ENCODE measurements at regions not wholly inside any gene's neighbourhood (a gene's known extent, or its start where the extent isn't known, plus 50 kb on each side); places are given as distances from the start of the nearest gene placed in this dataset.

GRCh38 chr12:114253976-114254778, 151.8 kb downstream of the TBX5 start:
- DNase-seq, result no peak

- DNase-seq, result no peak
Measured at GRCh38 chr12:114248527-114248926, 157.4 kb downstream of the TBX5 start.

- DNase-seq, result no peak
Measured at GRCh38 chr12:114245555-114245954, 160.4 kb downstream of the TBX5 start.

DNA sequence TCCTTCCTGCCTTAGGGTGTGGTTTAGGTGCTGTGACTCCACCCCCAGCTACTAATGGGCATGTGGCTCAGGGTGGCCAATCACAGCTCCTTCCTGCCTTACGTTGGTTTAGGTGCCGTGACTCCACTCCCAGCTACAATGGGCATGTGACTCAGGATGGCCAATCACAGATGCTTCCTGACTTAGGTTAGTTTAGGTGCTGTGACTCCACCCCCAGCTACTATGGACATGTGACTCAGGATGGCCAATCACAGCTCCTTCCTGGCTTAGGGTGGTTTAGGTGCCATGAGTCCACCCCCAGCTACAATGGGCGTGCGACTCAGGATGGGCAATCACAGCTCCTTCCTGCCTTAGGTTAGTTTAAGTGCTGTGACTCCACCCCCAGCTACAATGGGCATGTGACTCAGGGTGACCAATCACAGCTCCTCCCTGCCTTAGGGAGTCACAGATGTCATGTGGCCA, 163.9 kb downstream of the TBX5 start:
- DNase-seq, result no peak

GRCh38 chr12:114240288-114240687, 165.7 kb downstream of the TBX5 start:
- no peak for DNase-seq

DNA sequence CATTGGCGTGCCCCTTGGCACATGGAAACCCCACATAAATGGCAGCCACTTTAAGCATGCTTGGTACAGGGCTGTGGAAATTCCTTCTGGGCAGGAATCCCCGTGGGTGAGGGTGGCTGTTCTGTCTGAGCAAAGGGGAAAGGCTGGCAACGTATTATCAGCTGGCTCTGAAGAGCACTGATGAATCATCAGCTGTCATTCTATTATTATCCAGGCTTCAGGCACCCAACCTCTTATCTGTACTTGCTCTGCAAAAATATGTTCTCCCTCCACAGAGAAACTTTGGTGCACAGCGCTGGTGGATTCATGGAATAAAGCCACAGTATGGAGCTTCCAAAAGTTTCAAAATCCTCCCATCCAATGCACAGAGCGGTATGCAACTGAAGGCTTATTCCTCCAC, 167.1 kb downstream of the TBX5 start:
- DNase-seq, result no peak

DNA sequence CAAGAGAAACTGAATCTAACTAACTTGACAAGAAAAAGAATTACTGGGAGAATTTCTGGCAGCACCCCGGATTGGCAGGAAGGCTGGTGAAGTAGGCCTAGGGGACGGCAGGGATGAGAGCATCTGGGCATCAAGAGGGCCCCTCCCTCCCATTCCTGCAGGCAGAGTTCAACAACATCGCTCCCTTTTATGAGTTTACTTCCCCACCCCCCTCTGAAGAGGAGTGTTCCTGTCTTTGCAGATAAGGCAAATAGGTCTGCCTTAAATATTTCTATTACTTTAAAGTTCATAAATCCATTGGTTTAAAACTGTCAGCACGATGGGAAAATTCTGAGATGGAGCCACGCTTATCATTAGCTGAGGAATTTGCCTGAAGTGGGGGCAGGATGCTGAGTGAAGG, 168.7 kb downstream of the TBX5 start:
- no peak for DNase-seq

- no peak for DNase-seq
Measured at GRCh38 chr12:114232187-114232586, 173.8 kb downstream of the TBX5 start.

- DNase-seq, result no peak
Measured at GRCh38 chr12:114229150-114229549, 176.8 kb downstream of the TBX5 start.

GRCh38 chr12:114226241-114226928, 179.6 kb downstream of the TBX5 start:
- no peak for DNase-seq

GRCh38 chr12:114221957-114222630, 183.8 kb downstream of the TBX5 start:
- DNase-seq, result no peak

DNA sequence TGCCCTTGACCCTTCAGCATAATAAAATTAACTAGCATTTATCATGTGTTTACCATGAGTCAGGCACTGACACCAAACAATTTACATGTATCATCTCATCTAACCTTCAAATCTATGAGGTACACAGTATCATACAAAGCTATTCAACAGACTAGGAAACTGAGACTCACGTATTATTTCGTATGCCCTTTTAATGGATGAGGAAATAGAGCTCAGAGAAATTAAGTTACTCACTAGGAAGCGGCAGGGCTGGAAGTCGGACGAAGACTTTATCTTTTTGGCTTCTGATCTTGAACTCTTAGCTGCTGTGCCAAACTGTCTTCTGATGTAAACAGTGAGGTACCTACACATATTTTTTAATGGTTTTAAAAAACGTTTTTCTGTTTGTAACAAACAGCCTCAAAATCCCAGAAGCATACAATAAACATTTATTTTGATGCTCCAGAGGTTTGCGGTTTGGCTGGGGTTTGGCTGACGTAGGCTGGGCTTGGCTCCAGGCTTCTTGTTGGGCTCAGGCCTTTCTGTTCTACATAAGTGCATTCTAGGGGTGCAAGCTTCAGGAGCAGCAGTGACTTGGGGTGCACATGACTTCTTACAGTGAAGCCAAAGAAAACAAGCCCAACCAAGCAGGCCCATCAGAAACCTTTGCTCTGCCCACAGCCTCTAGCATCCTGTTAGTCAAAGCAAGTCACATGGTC, 184.7 kb downstream of the TBX5 start:
- no peak for DNase-seq

DNA sequence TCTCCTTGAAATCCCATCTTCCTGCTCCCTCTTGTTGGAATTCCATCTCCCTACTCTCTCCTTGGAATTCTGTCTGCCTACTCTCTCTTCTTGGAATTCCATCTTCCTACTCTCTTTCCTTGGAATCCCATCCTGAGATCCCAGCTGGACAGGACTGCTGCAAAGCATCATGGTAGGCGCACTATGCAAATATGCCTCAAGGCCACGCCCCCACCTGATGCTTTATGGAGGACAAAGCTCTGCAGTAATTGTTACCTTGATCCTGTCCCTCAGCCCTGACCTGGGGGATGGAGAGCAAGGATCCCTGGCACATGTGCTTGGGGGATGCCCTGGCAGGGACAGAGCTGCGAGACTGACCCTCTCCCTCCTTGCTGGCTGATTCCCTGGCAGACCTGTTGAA, 185.6 kb downstream of the TBX5 start:
- DNase-seq, result no peak

- DNase-seq, result no peak
Measured at GRCh38 chr12:114218136-114218535, 187.8 kb downstream of the TBX5 start.

GRCh38 chr12:114215746-114216145, 190.2 kb downstream of the TBX5 start:
- no peak for DNase-seq

DNA sequence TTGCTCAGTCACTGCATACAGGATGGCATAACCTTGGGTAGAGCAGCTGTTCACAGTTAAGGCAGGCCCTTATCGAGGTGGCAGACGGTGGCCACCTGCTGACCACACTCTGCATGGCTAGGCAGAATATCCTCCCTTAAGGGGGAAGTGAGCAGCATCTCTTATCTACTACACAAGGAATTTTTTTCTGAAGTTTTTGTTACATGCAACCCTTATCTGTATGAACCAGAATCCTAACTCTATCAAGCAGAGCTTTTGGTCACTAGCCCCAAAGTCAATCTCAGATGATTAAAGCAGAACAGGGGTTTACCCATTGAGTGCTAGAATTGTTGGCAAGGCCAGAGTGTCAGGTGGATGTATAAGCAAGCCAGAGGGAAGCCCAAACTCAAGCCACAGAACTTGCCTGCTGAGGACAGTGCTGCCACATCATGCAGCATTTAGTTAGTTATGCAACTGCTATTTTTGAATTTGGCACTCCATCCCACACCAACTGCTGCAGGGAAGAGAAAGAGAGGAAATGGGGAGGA, 192.8 kb downstream of the TBX5 start:
- DNase-seq, result no peak

DNA sequence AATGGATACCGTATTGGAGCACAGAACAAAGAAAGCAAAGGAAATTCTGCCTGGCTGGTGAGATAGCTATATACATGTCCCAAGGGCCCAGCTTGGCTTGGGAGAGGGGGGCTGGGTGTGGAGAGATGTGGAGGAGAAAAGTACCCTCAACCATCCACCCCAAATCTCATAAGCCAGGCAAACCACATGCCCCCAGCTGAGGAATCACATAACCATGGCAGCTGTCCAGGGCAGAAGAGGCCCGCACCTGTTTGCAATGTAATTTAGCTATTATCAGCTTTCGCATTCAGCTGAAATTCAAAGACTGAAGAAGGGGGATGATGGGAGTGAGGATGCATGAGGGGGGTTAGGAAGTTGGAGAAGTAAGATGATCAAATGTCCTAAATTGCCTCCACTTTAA, 196.1 kb downstream of the TBX5 start:
- DNase-seq, result no peak

DNA sequence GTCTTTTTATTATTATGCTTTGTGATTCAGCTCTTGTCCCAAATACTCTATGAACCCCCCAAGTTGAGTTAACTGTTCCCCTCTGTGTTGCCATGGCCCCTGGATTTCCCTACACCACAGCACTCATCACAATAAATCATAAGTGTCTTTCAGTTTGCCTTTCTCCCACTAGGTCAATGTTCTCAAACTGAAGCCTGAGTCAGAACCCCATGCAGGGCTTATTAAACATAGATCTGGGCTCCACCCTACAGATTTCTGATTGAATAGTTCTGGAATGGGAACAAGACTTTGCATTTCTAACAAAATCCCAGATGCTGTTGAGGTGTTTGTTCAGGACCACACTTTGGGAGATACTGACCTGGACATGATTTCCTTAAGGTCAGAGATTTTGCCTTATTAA, 199.4 kb downstream of the TBX5 start:
- DNase-seq, result no peak

GRCh38 chr12:114201794-114202193, 204.2 kb downstream of the TBX5 start:
- no peak for DNase-seq

DNA sequence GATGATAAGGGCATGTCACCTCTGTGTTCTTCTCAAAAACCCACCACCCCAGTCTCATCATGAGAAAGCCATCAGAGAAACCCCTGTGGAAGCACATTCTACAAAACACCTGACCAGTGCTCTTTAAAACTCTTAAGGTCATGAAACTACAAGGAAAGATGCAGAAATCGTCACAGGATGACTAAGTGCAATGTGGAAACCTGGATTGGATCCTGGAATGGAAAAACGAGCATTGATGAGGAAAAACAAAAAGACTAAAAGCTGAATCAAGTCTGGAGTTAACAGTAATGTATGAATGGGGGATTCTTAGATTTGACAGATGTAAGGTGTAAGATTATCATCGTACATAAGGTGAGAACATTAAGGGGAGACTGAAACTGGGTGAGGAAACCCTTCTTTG, 211.0 kb downstream of the TBX5 start:
- DNase-seq, result no peak

DNA sequence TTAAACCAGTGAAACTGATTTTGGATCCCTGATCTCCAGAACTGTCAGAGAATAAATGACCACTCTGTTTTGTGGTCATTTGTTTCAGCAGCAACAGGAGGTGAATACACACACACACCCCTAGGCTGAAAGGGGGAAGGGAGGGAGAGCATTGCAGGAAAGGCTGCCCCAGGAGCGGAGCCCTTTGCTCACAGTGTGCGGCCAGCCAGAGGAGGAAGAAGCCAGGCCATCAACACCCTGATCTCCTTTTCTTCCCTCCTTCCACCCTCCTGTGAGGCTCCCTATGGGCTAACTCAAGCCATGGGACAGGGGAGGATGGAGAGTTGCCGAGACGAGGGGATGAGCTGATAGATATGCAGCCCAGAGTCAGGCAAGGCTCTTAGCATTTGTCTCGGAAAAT, 211.9 kb downstream of the TBX5 start:
- DNase-seq, result no peak

DNA sequence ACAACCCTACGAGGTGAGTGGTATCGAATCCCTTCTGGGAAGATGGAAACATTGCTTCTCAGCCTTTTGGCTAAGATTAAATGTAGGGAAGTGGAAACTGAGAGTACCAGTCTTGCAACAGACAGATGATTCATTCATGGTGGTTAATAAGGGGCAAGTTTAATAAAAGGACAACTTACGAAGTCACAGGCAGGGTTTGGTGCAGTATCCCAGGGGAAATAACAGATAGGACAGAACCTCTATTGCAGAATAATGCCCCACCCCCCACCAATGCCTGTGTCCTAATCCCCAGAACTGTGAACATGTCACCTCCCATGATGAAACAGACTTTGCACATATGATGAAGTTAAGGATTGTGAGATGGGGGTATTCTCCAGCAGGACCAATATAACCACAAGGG, 212.5 kb downstream of the TBX5 start:
- no peak for DNase-seq

DNA sequence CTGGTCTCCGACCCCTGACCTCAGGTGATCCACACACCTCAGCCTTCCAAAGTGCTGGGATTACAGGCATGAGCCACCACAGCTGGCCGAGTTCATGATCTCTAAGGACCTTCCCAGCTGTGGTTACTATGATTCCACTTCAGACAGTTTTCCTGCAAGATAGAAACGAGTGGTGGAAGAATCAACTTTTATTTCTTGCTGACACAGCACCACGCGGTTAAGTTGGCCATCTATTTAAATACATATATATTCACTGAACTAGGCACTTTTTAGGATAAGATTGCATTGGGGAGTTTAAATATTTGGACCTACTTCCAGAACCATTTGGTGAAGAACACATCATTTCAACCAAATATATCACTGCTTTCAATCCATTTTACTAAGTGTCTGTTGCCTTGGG, 213.4 kb downstream of the TBX5 start:
- no peak for DNase-seq

Data from inflammatory macrophage treated with lipopolysaccharide for 1 hour (primary cell).